ENCODE measurements at regions not wholly inside any gene's neighbourhood (a gene's known extent, or its start where the extent isn't known, plus 50 kb on each side); places are given as distances from the start of the nearest gene placed in this dataset.

DNA sequence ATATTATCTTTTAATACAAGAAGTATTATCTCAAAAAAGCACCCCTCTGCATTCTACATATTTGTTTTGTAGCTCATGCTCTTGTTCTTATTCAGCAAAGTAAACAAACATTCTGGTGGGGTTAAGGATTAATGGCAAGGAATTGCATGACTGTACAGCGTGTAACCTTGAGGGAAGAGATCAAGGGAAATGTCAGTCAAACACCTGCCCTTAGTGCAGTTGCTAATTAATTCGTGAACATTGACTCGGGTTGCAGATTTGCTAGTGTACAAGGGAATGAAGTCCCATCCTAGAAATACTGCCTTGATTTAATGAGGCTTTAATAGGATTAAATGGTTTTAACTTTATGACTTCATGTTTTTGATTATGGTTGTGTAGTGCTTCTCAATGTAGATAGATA lies 1758.1 kb downstream of the MAT2B start:
- DNase-seq (ENCODE audit: insufficient read length, low spot score) (no peak), FAIRE-seq (no peak)
- no peak for TF ChIP-seq POLR2A (IDR thresholded peaks at IDR 0.05; ENCODE audit: low read depth, low read length)

DNA sequence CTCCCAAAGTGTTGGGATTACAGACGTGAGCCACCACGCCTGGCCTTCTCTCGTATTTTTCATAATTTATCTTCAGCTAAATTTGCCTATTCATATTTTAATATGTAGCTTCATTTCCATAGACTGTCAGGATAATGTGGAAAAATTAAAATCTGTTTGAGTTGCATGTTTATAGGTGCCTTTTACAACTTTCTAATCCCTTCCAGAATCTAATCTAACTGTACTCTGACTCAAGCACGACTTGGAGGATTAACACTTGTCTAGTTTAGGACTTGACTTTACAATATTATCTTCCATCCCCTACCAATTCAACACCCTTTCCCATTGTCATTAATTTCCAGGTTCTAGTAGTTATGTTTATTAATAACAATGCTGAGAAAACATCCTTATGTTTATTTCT lies 1761.5 kb downstream of the MAT2B start:
- FAIRE-seq: no peak
- TF ChIP-seq POLR2A (IDR thresholded peaks at IDR 0.05; ENCODE audit: low read depth, low read length): no peak
- no peak for DNase-seq (ENCODE audit: insufficient read length, low spot score)

DNA sequence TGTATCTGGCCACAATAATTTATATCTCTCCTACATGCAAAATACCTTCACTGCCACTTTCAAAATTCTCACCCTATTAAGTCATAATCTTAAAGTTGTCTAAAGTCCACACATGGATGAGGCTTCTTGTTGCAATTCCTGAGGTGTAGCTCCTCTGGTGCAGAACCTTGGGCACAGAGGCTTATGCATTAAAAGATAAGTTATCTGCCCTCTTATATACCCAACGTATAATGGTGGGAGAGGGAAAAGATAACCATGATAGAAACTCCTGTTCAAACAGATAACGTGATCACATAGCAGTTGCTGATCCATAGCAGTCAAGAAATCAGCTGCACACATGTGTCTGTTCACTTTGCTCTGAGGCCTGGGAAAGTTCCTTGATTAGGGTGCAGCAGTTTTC lies 1767.0 kb downstream of the MAT2B start:
- DNase-seq (ENCODE audit: insufficient read length, low spot score) (no peak), FAIRE-seq (no peak)
- no peak for TF ChIP-seq POLR2A (IDR thresholded peaks at IDR 0.05; ENCODE audit: low read depth, low read length)

DNA sequence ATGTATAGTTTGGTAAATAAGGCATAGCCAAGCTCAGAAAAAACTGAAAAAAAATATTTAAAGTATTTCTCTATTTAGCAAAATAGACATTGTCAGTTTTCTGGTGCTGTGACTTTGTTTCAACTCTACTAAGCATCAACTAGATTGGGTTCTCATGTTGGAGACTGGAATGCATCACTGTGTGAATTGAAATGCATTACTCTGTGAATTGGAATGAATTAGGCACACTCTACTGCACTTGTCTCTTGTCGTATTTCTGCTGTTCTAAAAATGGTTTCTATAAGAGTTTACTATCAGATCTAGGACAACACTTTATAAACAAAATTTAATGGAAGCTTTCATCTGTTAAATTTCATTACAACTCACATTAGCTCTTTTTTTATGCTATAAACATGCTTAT lies 1772.2 kb downstream of the MAT2B start:
- TF ChIP-seq POLR2A (IDR thresholded peaks at IDR 0.05; ENCODE audit: low read depth, low read length): no peak
- DNase-seq (ENCODE audit: insufficient read length, low spot score) (no peak), FAIRE-seq (no peak)

DNA sequence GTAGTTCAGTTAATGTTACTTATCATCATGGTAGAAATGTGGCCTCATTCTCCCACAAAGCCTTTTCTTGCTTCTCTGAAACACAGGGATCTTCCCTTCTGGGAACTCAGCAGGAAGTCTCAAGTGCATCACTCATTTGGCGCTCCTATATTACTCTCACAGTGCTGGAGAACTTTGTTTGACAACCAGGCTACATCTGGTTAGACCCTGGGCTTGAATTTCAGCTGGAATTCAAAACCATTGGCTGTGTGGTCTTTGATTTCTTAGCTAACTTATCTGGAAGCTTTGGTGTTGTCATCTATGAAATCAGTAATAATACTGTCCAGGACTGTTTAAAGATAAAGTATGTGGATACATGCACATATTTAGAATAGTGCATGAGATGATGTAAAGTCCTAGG lies 1777.1 kb downstream of the MAT2B start:
- DNase-seq (ENCODE audit: insufficient read length, low spot score) (no peak), FAIRE-seq (no peak)
- TF ChIP-seq POLR2A (IDR thresholded peaks at IDR 0.05; ENCODE audit: low read depth, low read length): no peak

DNA sequence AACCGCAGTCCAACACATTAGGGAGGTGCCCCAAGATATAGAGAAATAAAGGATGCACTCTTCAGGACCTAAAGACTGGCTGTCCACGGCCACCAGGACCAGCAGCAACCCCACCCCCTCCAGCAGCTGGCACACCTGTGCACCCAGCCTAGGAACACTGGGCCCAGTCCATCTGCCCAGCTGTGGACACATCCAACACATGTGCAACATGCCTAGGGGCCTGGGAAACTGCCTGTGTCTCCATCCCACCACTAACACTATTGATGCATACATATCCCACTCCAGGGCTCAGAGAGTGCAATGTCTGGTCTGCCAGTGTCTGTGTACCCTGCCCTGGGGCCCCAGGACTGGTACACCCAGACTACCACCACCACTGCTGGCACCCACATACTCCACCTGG lies 1781.3 kb downstream of the MAT2B start:
- TF ChIP-seq POLR2A (IDR thresholded peaks at IDR 0.05; ENCODE audit: low read depth, low read length): no peak
- DNase-seq (ENCODE audit: insufficient read length, low spot score) (no peak), FAIRE-seq (no peak)

DNA sequence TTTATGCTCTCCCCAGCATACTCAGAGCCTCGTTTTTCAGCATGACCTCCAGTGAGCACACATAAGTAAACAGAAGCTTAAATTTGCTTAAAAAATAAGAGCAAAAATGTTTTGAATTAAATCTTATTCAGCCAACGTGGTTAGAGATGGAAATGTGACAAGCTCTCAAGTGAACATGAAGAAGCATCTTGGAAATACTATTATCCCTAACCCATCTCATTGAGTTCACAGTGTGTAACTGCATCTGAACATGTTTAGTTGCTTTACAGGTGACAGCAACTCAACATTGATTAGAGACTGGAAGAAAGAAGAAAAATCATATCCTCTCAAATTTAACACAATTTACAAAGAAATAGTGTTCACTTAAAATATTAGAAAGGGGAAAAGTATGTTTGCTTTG lies 1785.1 kb downstream of the MAT2B start:
- no peak for DNase-seq (ENCODE audit: insufficient read length, low spot score)
- TF ChIP-seq POLR2A (IDR thresholded peaks at IDR 0.05; ENCODE audit: low read depth, low read length): no peak
- FAIRE-seq: no peak

DNA sequence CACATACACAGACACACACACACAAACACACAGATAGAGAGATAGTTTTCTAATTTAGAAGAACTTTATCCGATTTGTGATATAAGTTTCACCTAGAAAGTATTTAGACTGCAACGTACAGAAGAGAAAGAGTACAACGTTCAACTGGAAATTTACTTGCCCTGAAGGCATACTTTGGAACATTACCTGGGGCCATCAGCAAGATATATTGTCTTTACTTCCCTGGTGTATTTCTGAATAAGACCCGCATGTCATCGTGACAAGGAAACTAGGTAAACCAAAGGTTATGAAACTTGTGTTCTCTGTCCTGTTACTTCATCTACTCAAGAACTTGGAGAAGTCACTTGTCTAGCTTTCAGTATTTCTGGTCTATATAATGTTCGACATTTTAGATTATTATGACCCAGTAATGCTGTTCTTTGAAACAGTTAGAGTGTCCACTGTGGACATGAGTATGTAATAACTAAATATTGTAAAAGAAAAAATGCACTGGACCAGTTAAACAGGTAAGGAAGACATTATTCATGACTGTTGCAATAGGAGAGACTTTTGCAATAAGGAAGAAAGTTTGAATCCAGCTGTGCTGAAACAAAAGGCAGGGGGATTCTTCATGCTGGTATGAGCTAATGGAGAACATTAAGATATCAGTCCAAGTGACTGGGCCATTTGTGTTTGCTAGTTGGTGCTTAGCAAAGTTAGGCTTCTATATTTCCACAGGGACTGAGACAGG lies 1791.1 kb downstream of the MAT2B start:
- no peak for TF ChIP-seq POLR2A (IDR thresholded peaks at IDR 0.05; ENCODE audit: low read depth, low read length)
- no peak for DNase-seq (ENCODE audit: insufficient read length, low spot score)
- no peak for FAIRE-seq

DNA sequence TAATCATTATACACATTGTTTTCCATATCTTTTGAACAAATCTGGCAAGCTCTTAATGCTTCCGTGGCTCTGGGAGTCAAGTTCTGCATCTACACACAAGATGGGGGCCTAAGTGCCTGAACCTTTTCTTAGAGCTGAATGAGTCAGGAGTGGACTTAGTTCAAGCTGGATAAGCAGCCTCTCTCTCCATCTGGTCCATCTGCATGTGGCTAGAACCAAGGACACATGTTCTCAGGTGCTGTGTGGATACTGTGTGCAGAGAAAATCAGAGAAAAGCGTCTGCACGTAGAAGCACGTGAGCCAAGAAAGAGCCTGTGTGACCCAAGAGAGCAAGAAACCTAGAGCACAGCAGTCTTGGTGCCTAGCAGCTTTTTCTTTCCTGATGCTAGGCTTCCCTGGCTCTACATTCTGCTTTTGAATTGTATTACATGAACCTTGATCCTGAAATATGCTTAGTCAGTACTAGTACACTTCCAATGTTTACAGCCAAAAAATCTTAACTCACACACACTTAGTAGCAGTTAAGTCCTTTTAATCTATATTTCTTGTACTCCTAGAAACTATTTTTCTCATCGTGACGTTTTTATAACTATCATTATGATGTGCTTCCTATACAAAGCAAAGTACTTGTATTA lies 1798.9 kb downstream of the MAT2B start:
- FAIRE-seq: no peak
- TF ChIP-seq POLR2A (IDR thresholded peaks at IDR 0.05; ENCODE audit: low read depth, low read length): no peak
- no peak for DNase-seq (ENCODE audit: insufficient read length, low spot score)

DNA sequence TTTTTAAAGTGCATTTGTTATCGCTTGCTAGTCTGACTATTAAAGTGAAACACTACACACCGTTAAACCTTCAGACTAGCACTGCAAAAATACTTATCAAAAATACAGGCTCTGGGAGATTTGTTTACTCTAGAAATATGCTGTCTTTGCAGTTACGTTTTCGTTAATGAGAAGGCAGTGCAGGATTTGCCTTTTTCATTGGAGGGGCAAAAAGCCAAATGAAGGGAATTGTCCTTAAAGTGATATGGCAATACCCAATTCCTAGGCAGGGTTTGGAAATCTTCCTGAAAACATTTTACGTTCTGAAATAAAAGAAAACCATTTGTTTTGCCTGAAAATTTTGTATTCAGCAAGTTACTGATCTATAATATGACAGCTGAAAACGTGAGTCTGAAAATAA lies 1800.2 kb downstream of the MAT2B start:
- FAIRE-seq (no peak), DNase-seq (ENCODE audit: insufficient read length, low spot score) (no peak)
- no peak for TF ChIP-seq POLR2A (IDR thresholded peaks at IDR 0.05; ENCODE audit: low read depth, low read length)

DNA sequence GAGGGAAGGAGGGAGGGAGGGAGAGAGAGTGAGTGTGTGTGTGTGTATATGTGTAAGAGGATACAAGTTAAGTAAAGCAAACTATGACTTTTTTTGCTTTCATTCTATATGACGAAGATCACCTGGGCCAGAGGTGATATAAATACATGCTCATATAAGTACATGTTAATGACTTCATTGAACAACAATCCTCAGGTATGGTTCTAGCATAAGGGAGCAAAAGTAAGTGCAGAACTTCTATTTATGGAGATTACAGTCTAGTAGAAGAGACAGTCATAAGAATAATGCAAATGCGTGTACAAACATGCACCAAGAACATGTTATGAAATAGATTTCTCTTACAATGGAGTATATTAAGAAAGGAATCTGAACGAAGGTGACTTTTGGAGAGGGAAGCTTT lies 1804.0 kb downstream of the MAT2B start:
- TF ChIP-seq POLR2A (IDR thresholded peaks at IDR 0.05; ENCODE audit: low read depth, low read length): no peak
- FAIRE-seq: no peak
- DNase-seq (ENCODE audit: insufficient read length, low spot score): no peak

DNA sequence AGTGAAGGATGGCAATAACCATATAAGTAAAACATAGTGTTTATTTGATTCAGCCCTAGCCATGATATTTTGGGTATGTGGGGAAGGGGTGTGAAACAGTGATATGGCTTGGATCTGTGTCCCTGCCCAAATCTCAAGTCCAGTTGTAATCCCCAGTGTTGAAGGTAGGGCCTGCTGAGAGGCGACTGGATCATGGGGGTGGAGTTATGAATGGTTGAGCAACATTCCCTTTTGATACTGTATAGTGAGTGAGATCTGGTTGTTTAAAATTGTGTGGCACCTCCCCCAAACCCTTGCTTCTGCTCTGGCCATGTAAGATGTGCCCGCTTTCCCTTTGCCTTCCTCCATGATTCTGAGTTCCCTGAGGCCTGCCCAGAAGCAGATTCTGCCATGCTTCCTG lies 1804.6 kb downstream of the MAT2B start:
- DNase-seq (ENCODE audit: insufficient read length, low spot score) (no peak), FAIRE-seq (no peak)
- TF ChIP-seq POLR2A (IDR thresholded peaks at IDR 0.05; ENCODE audit: low read depth, low read length): no peak

DNA sequence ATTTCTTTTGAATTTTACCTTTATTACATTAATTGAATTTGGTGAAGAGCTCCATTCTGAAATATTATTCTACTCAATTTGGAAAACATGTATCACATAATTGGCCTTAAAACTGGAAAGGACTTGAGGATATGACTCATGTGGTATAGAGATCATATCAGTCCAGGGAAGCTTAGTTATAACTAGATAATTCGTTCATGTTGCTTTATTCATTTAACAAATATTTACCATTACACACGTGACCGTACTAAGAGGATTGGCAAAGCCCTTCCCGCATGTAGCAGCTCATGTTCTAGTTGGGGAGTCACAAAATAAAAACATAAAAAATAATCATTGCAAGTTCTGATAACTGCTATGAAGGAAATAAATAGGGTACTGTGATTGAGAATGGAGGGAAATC lies 1816.5 kb downstream of the MAT2B start:
- DNase-seq (ENCODE audit: insufficient read length, low spot score) (no peak), FAIRE-seq (no peak)
- no peak for TF ChIP-seq POLR2A (IDR thresholded peaks at IDR 0.05; ENCODE audit: low read depth, low read length)

DNA sequence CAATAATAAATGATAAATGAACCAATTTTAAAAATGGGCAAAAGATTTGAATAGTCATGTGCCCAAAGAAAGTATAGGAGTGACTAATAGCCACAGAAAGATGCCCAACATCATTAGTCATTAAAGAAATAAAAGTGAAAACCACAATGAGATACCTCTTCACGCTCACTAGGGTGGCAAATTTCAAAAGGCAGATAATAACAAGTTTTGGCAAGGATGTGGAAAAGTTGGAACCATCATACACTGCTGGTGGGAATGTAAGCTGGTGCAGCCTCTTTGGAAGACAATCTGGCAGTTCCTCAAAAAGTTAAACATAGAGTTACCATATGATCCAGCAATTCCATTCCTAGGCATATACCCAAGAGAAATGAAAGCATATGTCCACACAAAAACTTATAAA lies 1819.8 kb downstream of the MAT2B start:
- DNase-seq (ENCODE audit: insufficient read length, low spot score): no peak
- FAIRE-seq: no peak
- TF ChIP-seq POLR2A (IDR thresholded peaks at IDR 0.05; ENCODE audit: low read depth, low read length): no peak

DNA sequence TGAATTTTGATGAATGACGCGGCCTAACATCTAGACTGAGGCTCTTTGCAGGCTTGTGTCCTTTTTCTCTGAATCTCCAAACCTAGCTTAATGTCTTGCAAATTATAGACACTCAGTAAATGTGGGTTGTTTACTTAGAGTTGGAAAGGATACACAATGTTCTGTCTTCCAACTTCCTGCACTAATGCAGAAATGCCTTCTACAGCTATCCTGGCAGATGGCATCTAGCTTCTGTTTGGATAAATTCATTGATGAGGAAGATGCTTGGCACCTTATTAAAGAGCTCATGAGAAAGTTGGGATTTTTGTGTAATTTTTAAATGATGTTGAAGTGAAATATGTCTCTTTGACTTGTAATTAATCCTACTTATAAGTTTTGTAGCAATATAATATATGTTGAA lies 1822.2 kb downstream of the MAT2B start:
- FAIRE-seq (no peak), DNase-seq (ENCODE audit: insufficient read length, low spot score) (no peak)
- TF ChIP-seq POLR2A (IDR thresholded peaks at IDR 0.05; ENCODE audit: low read depth, low read length): no peak

Data from H54 (cell line).